SK-N-SH (cell line): ENCODE measurements at regions not wholly inside any gene's neighbourhood (a gene's known extent, or its start where the extent isn't known, plus 50 kb on each side); places are given as distances from the start of the nearest gene placed in this dataset.

Source experiments
- CHD2 ChIP-seq: fragments of 150-350 bp; IDR thresholded peaks from 2 replicates; pipeline ENCODE4 v1.6.1; 2018; ENCODE audit warnings: low read length; ENCODE audit not compliant: partially characterized antibody
- CTCF ChIP-seq: fragments of 200-600 bp; sonication (generic); IDR thresholded peaks from 2 replicates; pipeline ENCODE4 v1.6.1; 2017; ENCODE audit warnings: antibody characterized with exemption, mild to moderate bottlenecking, moderate library complexity
- FOXJ3 ChIP-seq: sonication (generic); formaldehyde crosslinking; IDR thresholded peaks from 2 replicates; pipeline ENCODE4 v1.5.1; 2020; ENCODE audit warnings: mild to moderate bottlenecking, missing genetic modification reagents
- JUND ChIP-seq: IDR thresholded peaks from 2 replicates; pipeline ENCODE4 v1.4.0; 2012
- MAX ChIP-seq: IDR thresholded peaks from 2 replicates; pipeline ENCODE4 v1.4.0; 2012; ENCODE audit warnings: low read depth
- MXI1 ChIP-seq: IDR thresholded peaks from 2 replicates; pipeline ENCODE4 v1.6.1; 2012; ENCODE audit warnings: mild to moderate bottlenecking, low read depth, low read length, improper control_type of control experiment
- POLR2AphosphoS5 ChIP-seq: IDR thresholded peaks from 2 replicates; pipeline ENCODE4 v1.6.1; 2012; ENCODE audit warnings: low read depth, low read length
- USF2 ChIP-seq: fragments of 150-350 bp; IDR thresholded peaks from 2 replicates; pipeline ENCODE4 v1.6.1; 2017; ENCODE audit warnings: antibody characterized with exemption, low read length, low read depth, borderline replicate concordance
- YY1 ChIP-seq: IDR thresholded peaks from 2 replicates; pipeline ENCODE4 v1.4.0; 2012; ENCODE audit warnings: low read depth, mild to moderate bottlenecking

GRCh38 chr2:41199334-41199733 is 747.4 kb upstream of the SLC8A1 start:
- TF ChIP-seq JUND (no peak), CTCF (no peak), CHD2 (no peak), MXI1 (no peak), MAX (no peak), USF2 (no peak), YY1 (no peak), FOXJ3 (CRISPR knock-in tag) (no peak), POLR2AphosphoS5 (no peak)
